SKM-1 treated with dmso at 0.1 percent for 144 hours (cell line): ENCODE measurements at regions not wholly inside any gene's neighbourhood (a gene's known extent, or its start where the extent isn't known, plus 50 kb on each side); places are given as distances from the start of the nearest gene placed in this dataset.

Experiments used
- DNase-seq: peaks from one replicate; lab custom pipeline; 2025; ENCODE audit not compliant: unreplicated experiment; lab: John Stamatoyannopoulos, UW

DNA sequence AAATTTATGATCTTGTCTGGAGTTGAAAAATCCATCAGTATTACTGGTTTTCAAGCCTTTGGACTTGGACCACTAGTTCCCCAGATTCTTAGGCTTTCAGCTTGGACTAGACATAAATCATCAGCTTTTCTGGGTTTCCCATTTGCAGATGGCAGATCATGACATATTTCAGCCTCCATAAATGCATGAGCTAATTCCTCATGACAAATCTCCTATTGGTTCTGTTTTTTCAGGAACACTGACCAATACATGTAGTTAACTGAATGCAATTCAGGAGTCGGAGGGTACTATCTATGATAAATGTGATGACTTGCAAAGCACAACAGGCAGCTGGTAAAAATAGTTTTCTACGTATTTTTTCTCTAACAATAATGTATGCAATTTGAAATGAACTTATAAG lies 635.6 kb downstream of the TRAM1L1 start:
- DNase-seq, result no peak

DNA sequence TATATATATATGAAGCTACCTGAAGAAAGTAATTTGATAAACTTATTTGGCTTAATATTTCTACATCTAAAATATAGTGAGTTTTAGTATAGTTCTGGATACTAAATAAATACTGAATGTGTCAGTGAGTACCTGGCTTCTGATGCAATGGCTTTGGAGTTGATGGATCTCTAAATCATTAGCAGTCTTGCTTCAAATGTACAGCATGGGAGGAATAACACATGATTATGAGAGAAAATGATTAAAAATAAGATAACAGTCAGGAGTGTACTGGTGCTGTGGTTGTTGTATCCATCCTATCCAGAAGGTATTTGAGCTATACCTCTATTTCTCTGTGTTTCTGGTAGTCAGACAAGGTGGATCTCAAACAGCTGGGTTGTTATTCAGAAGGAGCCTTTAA lies 641.3 kb downstream of the TRAM1L1 start:
- DNase-seq, result no peak

DNA sequence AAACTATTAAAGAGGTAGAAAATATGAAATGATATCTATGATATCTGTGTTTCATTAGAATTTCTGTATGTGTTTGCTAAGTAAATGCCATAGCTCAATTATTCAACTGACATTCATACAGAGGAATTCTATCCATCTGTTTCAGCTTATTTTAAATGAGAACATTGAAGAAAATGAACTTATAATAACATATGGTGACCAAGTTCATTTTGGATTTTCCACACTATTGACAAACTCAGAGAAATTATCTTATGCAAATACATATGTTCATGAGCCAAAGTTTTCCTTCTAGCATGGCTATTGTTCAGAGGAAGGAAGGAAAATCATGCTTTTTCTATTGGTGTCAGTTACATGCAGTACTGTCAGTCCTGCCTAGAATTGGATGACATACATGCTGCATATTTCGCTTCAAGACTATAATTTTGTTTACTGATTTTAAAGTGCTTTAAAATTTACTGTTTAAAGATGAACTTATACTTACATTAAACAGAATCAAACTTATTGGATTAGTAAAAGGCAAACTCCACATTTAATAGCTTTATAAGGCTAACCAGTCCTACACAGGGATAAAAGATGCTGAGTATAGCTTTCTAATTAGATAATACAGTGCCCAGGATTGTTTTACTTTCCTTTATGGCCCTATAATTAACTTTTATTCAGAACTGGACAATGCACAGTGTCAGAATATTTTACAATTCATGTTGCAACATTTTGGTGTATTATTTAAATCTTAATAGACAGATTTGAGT lies 646.2 kb downstream of the TRAM1L1 start:
- no peak for DNase-seq

DNA sequence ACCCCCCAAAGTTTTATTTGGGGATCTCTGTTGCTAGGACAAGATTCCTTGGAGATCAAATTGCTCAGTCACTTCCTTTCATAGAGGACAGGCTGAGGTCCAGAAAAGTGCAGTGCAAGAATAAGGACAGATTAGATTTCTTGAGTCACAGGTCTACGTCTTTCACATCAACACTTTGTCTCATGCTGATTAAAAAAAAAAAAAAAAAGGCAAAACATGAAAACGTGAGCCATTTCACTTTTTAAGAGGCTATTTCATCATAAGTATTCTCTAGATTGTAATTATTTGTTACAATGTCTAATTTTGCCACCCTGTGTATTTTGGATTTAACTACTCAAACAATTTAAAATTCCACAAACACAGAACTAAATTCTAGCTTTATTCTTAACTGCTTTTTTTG lies 647.0 kb downstream of the TRAM1L1 start:
- no peak for DNase-seq

DNA sequence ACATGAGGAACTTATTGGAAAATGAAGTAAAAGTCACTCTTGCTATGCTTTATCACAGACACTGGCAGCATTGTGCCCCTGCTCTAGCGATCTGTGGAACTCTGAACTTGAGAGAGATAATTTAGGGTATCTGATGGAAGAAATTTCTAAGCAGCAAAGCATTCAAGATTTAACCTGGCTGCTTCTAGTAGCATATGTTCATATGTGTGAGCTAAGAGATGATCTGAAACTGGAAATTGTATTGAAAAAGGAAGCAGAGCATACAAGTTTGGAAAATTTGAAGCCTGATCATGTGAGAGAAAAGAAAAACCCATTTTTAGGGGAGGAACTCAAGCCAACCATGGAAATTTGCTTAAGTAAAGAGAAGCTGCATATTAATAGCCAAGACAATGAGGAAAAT lies 657.7 kb downstream of the TRAM1L1 start:
- no peak for DNase-seq

DNA sequence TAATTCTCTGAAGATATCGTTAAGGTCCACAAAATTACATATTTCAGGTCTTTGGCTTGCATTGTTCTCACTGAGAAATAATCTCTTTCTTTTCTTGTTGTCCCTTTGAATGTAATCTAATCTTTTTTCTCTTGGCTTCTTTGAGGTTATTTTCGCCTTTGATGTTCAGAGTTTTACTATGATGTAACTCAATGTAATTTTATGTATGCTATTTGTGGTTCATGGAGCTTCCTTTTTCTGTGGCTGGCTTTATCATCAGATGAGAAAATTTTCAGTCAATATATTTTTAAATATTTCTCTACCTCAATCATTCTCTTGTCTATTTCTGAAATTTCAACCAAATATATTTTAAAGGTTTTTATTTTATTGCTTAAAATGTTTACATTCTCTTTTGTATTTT lies 672.2 kb downstream of the TRAM1L1 start:
- DNase-seq, result peak; percentile 14

DNA sequence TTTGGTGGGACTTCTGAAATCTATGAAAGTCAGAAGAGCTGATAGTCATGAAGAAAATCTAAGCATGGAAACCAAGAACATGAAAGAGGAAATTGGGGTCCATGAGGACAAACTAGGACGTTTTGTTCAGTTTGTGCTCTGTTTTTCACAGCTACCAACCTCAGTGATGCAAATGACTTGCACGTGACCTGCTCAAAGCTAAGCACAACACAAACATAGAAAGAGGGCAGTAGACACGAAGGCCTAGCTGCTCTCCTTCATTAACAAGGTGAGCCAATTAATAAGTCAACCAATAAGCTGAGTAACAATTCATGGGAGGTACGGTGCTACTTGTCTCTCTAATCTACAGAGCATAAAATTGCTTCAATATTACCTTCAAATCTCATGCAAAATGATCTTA lies 684.1 kb downstream of the TRAM1L1 start:
- no peak for DNase-seq

DNA sequence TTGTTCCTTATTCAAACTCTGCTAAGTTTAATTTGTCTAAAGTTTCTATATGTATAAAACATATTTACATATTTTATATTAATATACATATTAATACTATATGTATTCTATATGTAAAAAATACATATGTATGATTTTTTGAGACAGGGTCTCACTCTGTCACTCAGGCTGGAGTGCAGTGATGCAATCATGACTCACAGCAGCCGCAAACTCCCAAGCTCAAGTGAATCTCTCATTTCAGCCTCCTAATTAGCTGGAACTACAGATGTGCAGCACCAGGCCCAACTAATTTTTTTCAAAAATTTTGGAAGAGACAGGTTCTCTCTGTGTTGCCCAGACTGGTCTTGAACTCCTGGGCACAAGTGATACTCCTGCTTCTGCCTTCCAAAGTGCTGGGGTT lies 684.9 kb downstream of the TRAM1L1 start:
- DNase-seq, result no peak

DNA sequence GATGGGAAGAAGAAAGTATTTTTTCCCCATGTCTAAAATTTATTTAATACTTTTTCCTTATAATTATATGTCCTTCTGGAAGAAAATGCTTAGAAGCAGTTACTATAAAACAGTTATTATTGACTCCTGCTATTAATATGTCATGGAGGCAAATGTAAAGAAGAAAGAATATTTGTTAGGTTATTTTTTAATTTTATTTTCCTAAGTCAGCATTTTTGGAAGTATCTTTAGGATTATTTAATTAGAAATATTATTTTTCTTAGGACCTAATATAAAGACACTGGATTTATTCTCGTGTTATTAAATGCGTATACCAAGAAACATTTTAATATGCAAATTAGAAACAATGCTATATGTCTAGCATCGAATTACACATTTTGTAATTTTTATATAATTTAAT lies 687.7 kb downstream of the TRAM1L1 start:
- DNase-seq, result no peak

DNA sequence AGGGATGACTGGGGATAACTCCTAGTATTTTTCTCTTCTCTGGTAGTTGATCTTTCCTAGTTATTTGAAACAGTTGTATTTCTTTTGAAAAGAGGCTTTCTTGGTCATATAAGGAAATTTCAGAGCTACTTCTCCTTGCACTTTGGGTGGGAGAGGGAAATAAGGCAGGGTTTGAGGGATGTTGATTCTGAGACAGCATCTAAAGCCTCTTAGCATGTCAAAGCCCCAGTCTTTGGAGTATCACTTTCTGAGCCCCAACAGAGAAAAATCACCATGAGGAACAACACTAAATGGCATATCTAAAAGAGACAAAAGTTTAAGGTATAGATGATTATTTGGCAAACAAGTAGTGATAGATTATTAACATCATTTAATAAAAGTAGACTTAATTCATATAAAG lies 688.1 kb downstream of the TRAM1L1 start:
- DNase-seq, result no peak

DNA sequence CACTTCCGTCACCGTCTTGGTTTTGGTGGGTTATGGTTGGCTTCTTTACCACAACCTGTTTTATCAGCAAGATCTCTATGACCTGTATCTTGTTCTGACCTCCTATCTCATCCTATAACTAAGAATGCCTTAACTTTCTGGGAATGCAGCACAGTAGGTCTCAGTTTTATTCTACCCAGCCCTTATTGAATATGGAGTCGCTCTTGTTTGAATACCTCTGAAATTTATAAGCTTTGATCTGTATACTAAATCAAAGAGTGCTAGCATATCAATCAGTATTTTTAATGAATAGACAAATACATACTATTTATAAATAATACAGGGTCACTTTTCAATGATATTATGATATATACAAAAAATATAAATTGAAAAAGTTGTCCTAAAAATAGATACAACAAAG lies 690.0 kb downstream of the TRAM1L1 start:
- no peak for DNase-seq

DNA sequence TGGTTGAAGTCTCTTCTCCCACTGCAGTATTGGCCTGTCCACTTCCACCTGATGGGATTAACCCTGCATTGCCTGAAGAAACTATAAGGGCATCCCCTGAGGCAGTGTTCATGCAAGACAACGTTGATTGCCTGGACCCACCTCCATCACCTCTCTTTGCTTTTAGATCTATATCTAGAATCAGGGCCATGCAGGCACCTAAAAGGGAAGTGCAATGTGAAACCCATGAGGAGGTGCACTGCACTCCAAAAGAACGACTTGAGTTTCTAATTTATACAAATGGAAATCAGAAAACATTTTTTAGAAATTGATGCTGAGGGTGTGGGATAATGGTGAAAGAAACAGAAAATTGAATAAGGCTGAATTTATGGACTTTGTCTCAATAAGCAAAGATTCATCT lies 694.4 kb downstream of the TRAM1L1 start:
- no peak for DNase-seq

DNA sequence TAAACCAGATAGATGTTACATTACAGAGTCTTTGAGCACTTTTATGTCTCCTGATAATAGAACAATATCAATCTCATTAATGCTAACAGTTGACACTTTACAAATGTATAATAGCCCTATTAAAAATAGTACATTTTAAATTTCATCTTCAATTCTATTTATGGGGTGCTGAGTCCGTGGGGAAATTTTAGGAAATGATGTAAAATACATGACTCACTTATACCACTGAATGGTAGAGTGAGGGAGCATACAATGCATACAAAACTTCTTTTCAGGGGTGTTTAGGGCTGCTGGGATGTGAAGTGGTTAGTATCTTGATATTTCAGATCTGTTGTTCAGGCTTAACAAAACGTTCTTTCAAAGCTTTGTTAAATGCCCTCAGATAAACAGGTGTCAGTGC lies 696.2 kb downstream of the TRAM1L1 start:
- no peak for DNase-seq

DNA sequence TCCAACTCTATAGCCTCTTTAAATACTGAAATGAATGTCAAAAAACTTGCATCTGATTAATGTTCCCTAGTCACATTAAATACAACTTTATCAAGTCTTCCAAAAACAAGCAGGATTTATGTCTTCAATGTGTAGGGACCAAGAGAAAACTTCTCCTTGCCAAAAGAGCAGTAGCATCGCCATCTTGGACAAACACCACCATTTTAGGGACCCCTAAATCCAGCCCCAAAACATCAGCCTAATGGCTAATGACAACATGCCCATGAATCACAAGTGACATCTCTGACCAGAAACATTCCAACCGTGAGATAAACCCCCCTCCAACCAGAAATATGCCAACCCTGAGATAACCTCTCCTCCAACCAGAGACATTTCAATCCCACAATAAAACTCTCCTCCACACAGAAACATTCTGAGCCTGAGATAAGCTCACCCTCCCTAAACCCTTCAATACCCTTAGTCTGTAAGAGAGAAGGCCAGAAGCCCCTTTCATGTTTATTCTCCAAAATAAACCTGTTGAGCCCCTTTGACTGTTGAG lies 697.4 kb downstream of the TRAM1L1 start:
- no peak for DNase-seq

DNA sequence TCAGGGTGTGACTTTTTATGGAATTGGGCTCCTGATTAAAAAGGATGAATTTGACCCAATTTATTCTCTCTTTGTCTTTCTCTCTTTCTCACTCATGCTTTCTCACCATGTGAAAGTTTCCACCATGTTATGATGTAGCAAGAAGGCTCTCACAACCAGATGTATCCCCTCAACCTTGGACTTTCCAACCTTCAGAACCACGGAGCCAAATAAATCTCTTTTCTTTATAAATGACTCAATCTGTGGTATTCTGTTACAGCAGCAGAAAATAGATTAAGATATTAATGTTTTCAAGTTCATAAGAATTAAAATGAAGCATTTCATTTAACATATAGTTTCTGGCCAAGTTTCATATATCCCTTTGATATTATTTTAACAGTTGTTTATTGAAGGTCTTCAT lies 698.5 kb downstream of the TRAM1L1 start:
- DNase-seq, result no peak

DNA sequence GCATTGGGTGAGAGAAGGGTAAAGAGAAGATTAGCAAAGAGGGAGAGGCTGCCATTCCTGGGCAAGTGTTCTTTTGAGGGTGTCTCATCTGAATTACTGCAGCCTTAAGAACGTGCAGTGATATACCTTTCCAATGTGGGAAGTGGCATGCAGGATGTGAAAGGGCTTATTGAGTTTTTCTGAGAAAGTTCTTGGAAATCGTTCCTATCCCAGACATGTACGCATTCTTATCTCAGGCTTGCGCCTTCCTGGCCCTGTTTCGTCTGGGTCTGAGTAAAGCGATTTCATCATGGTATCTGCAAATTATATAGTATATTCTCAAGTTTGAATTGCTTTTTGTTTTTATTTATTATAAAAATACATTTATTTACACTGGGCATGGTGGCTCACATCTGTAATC lies 699.8 kb downstream of the TRAM1L1 start:
- no peak for DNase-seq

DNA sequence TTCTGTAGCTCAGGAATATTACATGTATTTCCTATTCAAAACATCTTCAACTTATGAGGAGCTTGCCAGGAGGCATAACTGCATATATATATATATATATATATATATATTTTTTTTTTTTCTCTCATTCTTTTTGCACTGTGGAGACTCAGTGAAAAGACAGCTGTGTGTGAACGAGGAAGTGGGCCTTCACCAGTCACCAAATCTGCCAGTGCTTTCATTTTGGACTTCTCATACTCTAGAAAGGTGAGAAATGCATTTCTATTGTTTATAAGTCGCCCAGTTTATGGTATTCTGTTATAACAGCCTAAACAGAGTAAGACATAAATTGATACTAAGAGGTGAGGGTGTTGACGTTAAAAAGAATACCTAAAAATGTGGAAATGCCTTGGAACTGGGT lies 710.6 kb downstream of the TRAM1L1 start:
- no peak for DNase-seq

DNA sequence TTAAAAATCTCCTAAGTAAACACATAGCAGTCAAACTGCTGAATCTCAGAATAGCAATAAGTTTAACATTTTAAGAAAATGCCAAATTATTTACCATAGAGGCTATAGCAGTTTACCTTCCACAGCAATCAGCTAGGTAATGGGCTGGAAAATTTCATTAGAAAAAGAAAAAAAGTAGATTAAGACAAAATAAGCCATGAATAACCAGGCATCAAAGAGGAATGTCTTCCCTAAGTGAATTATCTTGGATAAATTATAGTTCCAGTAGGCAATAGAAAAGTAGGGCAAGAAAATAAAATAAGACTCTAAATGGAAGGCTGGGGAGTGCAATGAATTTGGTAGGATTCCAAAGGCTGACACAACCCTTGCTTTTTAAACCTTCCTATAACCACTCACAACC lies 722.8 kb downstream of the TRAM1L1 start:
- no peak for DNase-seq

DNA sequence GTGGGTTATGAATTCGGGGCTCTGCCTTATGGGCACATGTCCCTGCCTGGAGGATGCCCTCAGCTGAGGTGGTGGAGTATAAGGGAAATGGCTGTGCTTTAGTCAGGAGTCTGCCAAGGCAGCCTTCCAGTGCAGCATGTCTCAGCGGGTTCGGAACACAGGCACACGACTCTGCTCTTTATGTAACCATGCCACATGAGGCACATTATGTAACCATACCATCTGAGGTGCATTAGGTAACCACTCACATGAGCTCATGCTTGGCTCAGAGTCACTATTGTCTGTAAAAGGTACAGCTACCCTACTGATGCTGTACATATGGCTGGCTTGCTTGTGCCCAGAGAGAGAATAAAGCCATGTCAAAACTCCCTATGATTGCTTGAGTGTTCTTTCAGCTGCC lies 723.6 kb downstream of the TRAM1L1 start:
- no peak for DNase-seq

DNA sequence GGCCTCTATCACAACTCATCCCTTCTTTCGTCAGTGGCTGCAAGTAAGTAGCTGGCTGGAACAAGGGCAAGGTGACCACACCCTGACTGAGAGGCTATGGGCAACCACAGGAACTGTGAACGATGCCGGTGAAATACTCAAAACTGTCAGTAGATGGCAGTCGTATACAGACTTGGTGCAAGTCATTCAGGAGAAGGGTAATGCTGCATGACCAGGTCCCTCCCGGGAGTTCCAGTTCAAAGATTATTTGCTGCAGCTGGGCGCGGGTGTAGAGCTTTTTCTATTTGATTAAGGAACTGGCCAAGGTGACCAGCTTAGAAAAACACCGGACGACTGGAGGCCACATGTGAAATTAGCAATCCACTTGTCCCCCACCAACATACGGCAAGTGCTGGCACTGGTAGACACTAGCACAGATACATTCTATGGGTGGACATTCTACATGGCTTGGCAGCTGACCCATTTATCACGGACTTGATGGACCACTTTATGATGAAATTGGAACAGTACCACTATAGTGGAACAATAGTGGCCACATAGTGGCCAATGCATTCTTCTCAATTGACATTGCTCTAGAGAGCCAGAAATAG lies 726.6 kb downstream of the TRAM1L1 start:
- DNase-seq, result peak; percentile 63

DNA sequence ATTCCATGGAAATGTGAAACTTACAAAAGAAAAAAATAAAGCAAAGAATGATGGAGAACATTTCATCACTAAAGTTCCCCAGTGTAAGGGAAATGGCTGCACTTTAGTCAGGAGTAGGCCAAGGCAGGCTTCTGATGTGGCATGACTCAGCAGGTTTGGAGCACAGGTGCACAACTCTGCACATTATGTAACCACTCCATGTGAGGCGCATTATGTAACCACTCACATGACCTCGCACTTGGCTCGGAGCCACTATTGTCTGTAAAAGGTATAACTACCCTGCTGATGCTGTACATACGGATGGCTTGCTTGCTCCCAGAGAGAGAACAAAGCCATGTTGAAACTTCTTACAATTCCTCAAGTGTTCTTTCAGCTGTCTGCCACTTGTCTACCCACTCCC lies 727.6 kb downstream of the TRAM1L1 start:
- no peak for DNase-seq

DNA sequence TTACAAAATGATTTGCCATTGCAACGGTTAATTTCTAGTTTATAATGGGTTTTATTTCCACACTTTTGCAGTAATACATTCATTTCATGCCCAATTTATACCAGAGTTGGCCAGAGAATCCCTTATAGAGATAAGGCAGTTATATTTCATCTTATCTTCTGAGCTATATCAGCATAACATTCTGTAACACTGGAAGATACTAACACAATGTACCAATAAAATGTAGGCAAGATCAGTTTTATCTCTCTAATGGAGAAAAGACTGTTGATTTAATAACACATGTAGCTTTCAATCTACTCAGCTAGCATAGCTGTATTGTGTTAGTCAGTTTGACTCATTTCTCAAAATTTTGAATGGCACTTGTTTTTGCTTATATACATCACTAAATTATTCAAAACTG lies 738.6 kb downstream of the TRAM1L1 start:
- no peak for DNase-seq

DNA sequence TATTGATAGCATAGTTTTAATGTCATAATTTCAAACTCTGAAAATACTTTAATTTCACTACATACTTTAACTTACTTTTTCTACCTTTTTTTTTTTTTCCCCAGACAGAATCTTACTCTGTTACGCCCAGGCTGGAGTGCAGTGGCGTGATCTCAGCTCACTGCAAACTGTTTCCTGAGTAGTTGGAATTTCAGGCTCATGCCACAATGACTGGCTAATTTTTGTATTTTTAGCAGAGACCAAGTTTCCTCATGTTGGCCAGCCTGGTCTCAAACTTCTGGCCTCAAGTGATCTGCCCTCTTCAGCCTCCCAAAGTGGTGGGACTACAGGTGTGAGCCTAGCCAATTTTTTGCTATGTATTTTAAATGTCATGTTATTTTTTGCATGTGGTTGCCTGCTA lies 741.6 kb downstream of the TRAM1L1 start:
- no peak for DNase-seq
